Esophagus squamous epithelium (tissue), 5 donors: ENCODE measurements at regions not wholly inside any gene's neighbourhood (a gene's known extent, or its start where the extent isn't known, plus 50 kb on each side); places are given as distances from the start of the nearest gene placed in this dataset.

ENCODE experiments used
- DNase-seq: peaks from one replicate; lab custom pipeline; 2025; lab: John Stamatoyannopoulos, UW
- H3K27ac ChIP-seq, 4 donors: fragments of 200-600 bp; sonication (generic); one replicate each; pipeline ENCODE4 v1.5.1; 2016 to 2019; ENCODE audit warnings: mild to moderate bottlenecking in 1 of 4
- H3K27me3 ChIP-seq, 4 donors: fragments of 200-600 bp; sonication (generic); 1 replicate in 3 of 4; 2 replicates in 1 of 4; pipeline versions ENCODE4 v1.5.1 to v1.6.0; 2017 to 2021; ENCODE audit warnings: antibody characterized with exemption in 1 of 4
- H3K36me3 ChIP-seq, 3 donors: fragments of 200-600 bp; sonication (generic); one replicate each; pipeline ENCODE4 v1.5.1; 2016 to 2019
- H3K4me1 ChIP-seq, 3 donors: fragments of 200-600 bp; sonication (generic); one replicate each; pipeline ENCODE4 v1.5.1; 2017 to 2019
- H3K4me3 ChIP-seq, 4 donors: fragments of 200-600 bp; sonication (generic); 1 replicate in 3 of 4; 2 replicates in 1 of 4; pipeline ENCODE4 v1.5.1; 2016 to 2019; ENCODE audit warnings: mild to moderate bottlenecking in 2 of 4, moderate library complexity in 1 of 4
- H3K9me3 ChIP-seq, 3 donors: fragments of 200-600 bp; sonication (generic); one replicate each; pipeline ENCODE4 v1.5.1; 2016 to 2019
- POLR2A ChIP-seq, 4 donors: fragments of 450-650 bp; IDR thresholded peaks; one replicate each; pipeline ENCODE4 v1.6.1; 2017; ENCODE audit warnings: antibody characterized with exemption in 4 of 4, mild to moderate bottlenecking in 4 of 4, moderate library complexity in 3 of 4
- WGBS, 2 donors: methylation state at CpG; one replicate each; pipeline ENCODE4 v1.1.5; 2018; 5-methylcytosine and 5-hydroxymethylcytosine counted together
- intact Hi-C: fragments of 100-400 bp; cut with DNase I; formaldehyde crosslinking; loops from one replicate; pipeline ENCODE4 v1.15.0; 2022
- TF ChIP-seq, protein P1 (sequence below), 6 experiments: fragments of 450-650 bp in 4 of 6; fragments of 200-600 bp in 2 of 6; sonication (generic) in 2 of 6; IDR thresholded peaks; one replicate each; pipeline ENCODE4 v1.5.1; 2016 to 2019; ENCODE audit warnings: antibody characterized with exemption in 6 of 6, mild to moderate bottlenecking in 4 of 6, moderate library complexity in 4 of 6
- donor health status: DM: yes; HTN: yes; CAD: no.

DNA sequence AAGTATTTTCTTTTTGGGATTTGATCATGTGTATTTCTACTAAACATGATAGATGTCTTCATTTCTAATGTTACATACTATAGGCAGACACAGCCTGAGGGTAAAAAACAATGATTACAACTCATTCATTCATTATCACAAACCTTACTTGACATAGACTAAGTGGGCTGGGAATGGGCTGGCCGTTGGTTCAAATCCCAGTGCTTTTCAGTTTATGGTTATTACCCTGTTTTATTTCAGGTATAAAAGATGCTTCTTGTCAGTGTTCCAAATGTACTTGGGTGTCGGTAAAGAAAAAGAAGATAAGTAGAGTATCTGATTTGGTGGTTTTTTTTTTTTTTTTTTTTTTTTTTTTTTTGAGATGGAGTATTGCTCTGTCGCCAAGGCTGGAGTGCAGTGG lies 149.7 kb upstream of the ZFHX3 start:
- H3K4me3 ChIP-seq: no peak overlapping the region
- DNase-seq: no peak
- WGBS, 2 donors: 79 to 91% methylated on average over 2 to 3 of the region's 3 CpGs
- peaks cover 0 to 7% (median 0%) of the 10 kb centered on the region in 4 donors for H3K27me3 ChIP-seq
- no peaks in the 10 kb centered on the region for H3K9me3 ChIP-seq
- H3K36me3 ChIP-seq: no peaks in the 10 kb centered on the region
- H3K27ac ChIP-seq: no peak overlapping the region
- H3K4me1 ChIP-seq: no peaks in the 10 kb centered on the region
- TF ChIP-seq, protein P1, sequence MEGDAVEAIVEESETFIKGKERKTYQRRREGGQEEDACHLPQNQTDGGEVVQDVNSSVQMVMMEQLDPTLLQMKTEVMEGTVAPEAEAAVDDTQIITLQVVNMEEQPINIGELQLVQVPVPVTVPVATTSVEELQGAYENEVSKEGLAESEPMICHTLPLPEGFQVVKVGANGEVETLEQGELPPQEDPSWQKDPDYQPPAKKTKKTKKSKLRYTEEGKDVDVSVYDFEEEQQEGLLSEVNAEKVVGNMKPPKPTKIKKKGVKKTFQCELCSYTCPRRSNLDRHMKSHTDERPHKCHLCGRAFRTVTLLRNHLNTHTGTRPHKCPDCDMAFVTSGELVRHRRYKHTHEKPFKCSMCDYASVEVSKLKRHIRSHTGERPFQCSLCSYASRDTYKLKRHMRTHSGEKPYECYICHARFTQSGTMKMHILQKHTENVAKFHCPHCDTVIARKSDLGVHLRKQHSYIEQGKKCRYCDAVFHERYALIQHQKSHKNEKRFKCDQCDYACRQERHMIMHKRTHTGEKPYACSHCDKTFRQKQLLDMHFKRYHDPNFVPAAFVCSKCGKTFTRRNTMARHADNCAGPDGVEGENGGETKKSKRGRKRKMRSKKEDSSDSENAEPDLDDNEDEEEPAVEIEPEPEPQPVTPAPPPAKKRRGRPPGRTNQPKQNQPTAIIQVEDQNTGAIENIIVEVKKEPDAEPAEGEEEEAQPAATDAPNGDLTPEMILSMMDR (IDR thresholded peaks at IDR 0.05): no peak
- TF ChIP-seq POLR2A (IDR thresholded peaks at IDR 0.05): no peak
- intact Hi-C loops: loop anchor here (5.0 kb wide), 2 partner anchors 260 to 365 kb away; no protein-coding TSS in a partner anchor

DNA sequence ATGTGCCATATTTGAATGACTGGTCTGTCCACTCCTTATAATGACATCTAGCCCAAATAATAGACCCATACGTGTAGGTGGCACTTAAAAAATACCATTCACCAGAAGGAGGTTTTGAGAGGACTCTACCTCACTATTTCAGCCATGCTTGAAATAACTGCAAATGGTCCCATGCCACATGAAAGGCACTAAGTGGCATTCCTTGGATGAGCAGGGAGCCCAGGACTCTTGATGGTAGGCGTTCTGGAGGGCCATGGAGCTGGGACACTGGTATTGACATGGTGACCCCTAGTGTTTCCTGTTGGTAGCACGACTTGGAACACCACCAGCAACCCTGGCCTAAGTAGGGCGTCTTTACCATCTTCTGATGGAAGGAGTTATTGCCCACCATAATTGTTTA lies 148.7 kb upstream of the ZFHX3 start:
- intact Hi-C loops: loop anchor here (5.0 kb wide), 2 partner anchors 259 to 364 kb away; no protein-coding TSS in a partner anchor
- TF ChIP-seq, protein P1 (IDR thresholded peaks at IDR 0.05): peak in 5 of 6 experiments; percentile 56 to 71 (median 61)
- TF ChIP-seq POLR2A (IDR thresholded peaks at IDR 0.05): no peak
- peaks cover 0 to 13% (median 0%) of the 10 kb centered on the region in 4 donors for H3K27me3 ChIP-seq

DNA sequence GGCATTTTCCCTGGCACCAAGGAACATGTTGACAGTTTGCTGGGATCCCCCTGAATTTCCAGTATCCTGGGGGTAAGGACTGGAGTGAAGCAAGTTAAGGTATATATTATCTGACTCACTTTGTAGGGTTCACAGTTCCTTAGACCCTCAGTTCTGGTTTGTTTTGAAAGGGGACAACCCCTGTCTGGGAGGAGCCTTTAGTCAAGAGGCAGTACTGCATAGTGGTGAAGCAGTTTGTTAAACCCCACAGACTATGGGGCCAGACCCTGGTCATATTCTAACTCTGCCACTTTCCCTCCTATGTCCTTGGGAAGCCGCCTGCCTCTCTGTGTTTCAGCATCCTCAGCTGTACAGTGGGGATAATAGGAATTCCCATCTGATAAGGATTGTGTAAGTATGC lies 145.5 kb upstream of the ZFHX3 start:
- Histone ChIP-seq H3K27ac (no peak overlapping the region), H3K4me3 (no peak overlapping the region), H3K36me3 (no peaks in the 10 kb centered on the region), H3K9me3 (no peaks in the 10 kb centered on the region), H3K4me1 (no peaks in the 10 kb centered on the region), H3K27me3 (peaks cover 0 to 17% (median 0%) of the 10 kb centered on the region in 4 donors)
- intact Hi-C loops: no loop called here
- no peak for DNase-seq
- no peak for TF ChIP-seq POLR2A (IDR thresholded peaks at IDR 0.05)
- TF ChIP-seq, protein P1 (IDR thresholded peaks at IDR 0.05): no peak
- WGBS, 2 donors: no CpG with 5 or more reads among the region's 1 CpG

More for the DNA sequence above, 148.7 kb upstream of the ZFHX3 start:
- DNase-seq: no peak
- Histone ChIP-seq H3K27ac (no peak overlapping the region), H3K9me3 (no peaks in the 10 kb centered on the region), H3K4me1 (no peaks in the 10 kb centered on the region), H3K36me3 (no peaks in the 10 kb centered on the region), H3K4me3 (no peak overlapping the region)
- 24 to 28% methylated on average over 4 of the region's 4 CpGs for WGBS, 2 donors

DNA sequence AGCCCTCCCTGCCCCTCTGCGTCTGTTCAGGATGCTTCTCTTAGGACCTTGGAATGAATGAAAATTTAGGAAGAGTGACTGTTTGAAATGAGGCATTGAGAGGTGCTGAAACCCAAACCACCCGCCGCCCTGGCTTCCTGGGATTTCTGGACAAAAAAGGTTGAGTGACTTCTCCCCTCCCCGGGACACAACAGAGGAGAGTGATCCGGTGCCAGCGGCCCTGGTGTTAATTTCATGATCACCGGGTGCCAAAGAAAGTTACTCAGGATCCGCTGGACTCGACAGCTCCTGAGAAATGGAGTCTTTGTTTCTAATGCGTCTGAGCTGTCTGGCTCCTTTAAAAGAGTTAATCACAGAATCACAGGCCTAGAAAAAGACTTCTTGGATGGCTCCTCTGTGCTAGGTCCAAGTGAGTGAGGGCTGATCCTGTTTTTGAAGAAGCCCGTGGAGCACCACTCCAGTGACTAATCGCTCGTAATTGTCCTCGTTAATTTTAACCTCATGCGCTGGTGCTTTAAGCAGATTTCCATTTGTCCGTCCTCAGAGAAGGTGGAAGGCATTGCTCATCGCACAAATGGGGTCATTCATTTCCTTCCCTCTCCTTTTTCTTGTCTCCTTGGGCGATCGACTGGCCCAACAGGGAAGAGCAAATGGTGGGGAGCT lies 144.4 kb upstream of the ZFHX3 start:
- TF ChIP-seq POLR2A (IDR thresholded peaks at IDR 0.05): no peak
- TF ChIP-seq, protein P1 (IDR thresholded peaks at IDR 0.05): no peak
- WGBS, 2 donors: 68 to 76% methylated on average over 12 to 18 of the region's 19 CpGs
- no peaks in the 10 kb centered on the region for H3K4me1 ChIP-seq
- H3K27ac ChIP-seq: no peak overlapping the region
- no peak for DNase-seq
- H3K4me3 ChIP-seq: no peak overlapping the region
- H3K27me3 ChIP-seq: peaks cover 0 to 17% (median 0%) of the 10 kb centered on the region in 4 donors
- no peaks in the 10 kb centered on the region for H3K9me3 ChIP-seq
- no peaks in the 10 kb centered on the region for H3K36me3 ChIP-seq
- intact Hi-C loops: no loop called here

DNA sequence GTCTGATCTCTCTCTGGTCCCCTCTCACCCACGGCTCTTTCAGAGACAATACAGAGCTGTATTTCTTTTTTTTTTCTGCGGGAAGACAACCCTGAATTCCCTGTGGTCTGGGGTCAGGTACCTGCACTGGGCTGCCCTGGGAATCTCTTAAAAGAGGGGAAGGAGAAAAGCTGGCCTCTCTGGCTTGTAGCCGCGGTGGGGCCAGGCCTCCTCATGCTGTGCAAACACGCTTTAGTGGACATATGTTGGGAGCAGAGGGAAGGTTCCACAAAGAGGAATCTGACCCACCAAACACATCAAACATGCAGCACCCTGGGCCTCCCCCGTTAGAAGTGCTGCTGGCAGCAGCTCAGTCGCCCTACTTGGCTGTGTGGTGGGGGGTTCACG lies 143.7 kb upstream of the ZFHX3 start:
- H3K4me1 ChIP-seq: no peaks in the 10 kb centered on the region
- intact Hi-C loops: no loop called here

More for the DNA sequence above, 143.7 kb upstream of the ZFHX3 start:
- Histone ChIP-seq H3K9me3 (no peaks in the 10 kb centered on the region), H3K36me3 (no peaks in the 10 kb centered on the region), H3K27me3 (peaks cover 0 to 17% (median 0%) of the 10 kb centered on the region in 4 donors), H3K27ac (no peak overlapping the region), H3K4me3 (no peak overlapping the region)
- no peak for TF ChIP-seq POLR2A (IDR thresholded peaks at IDR 0.05)
- TF ChIP-seq, protein P1 (IDR thresholded peaks at IDR 0.05): no peak
- 68 to 70% methylated on average over 2 to 8 of the region's 8 CpGs for WGBS, 2 donors
- no peak for DNase-seq
